Osteoblast (primary cell): ENCODE measurements at regions not wholly inside any gene's neighbourhood (a gene's known extent, or its start where the extent isn't known, plus 50 kb on each side); places are given as distances from the start of the nearest gene placed in this dataset.

Experiments used
- DNase-seq: peaks from one replicate; pipeline ENCODE4 v3.0.0; 2011; ENCODE audit warnings: low spot score, mixed read lengths; ENCODE audit not compliant: insufficient read length; ENCODE audit errors: missing footprints
- H2AFZ ChIP-seq: 2 replicates; pipeline ENCODE4 v1.6.0; 2011; ENCODE audit warnings: mild to moderate bottlenecking, low read length
- H3K27ac ChIP-seq: 2 replicates; pipeline ENCODE4 v1.5.1; 2011; ENCODE audit warnings: mild to moderate bottlenecking, low read depth, low read length, moderate library complexity
- H3K27me3 ChIP-seq: 2 replicates; pipeline ENCODE4 v1.6.0; 2012; ENCODE audit warnings: mild to moderate bottlenecking, control low read depth, inconsistent platforms, low read length, moderate library complexity; ENCODE audit not compliant: insufficient read depth
- H3K36me3 ChIP-seq: 2 replicates; pipeline ENCODE4 v1.5.1; 2011; ENCODE audit warnings: mild to moderate bottlenecking, low read length, control low read depth, moderate library complexity; ENCODE audit not compliant: insufficient read depth
- H3K4me1 ChIP-seq: 2 replicates; pipeline ENCODE4 v1.5.1; 2011; ENCODE audit warnings: mild to moderate bottlenecking, low read length, control low read depth, moderate library complexity; ENCODE audit not compliant: insufficient read depth
- H3K4me2 ChIP-seq: 2 replicates; pipeline ENCODE4 v1.6.0; 2011; ENCODE audit warnings: mild to moderate bottlenecking, low read length; ENCODE audit not compliant: insufficient read depth
- H3K4me3 ChIP-seq: fragments of 200-600 bp; sonication (generic); 3 replicates; pipeline ENCODE4 v1.5.1; 2012; ENCODE audit warnings: mild to moderate bottlenecking, low read length, inconsistent platforms; ENCODE audit not compliant: insufficient read depth
- H3K79me2 ChIP-seq: 2 replicates; pipeline ENCODE4 v1.6.0; 2012; ENCODE audit warnings: mild to moderate bottlenecking, low read length, control low read depth, inconsistent platforms; ENCODE audit not compliant: insufficient read depth
- H3K9me3 ChIP-seq: 2 replicates; pipeline ENCODE4 v1.5.1; 2011; ENCODE audit warnings: low read depth, low read length, control low read depth
- H4K20me1 ChIP-seq: 2 replicates; pipeline ENCODE4 v1.6.0; 2012; ENCODE audit warnings: mild to moderate bottlenecking, low read length, control low read depth; ENCODE audit not compliant: insufficient read depth
- TF ChIP-seq, protein P1 (sequence below): IDR thresholded peaks from 2 replicates; pipeline ENCODE4 v1.5.1; 2011; ENCODE audit warnings: mild to moderate bottlenecking, low read depth, low read length, moderate library complexity; ENCODE audit errors: extremely low read depth

DNA sequence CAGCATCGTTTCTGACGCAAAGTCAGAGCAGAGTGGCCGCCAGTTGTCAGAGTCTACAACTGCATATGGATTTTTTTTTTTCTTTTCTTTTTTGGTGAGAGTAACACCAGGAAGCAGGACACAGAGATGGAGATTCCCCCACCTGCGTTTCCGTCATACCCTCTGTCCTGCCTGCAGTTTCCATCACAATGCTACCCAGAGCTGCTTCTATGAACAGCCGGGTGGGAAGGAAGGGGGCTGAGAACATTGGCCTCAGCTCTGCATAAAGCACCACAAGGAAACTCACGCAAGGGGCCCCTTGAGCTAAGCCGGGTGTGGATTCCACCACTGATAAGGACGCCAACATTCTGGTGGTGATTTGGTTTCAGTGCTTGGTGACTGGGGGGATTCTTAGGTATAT is 183.5 kb upstream of the AFDN start:
- no peaks in the 10 kb centered on the region for H3K27me3 ChIP-seq
- no peaks in the 10 kb centered on the region for H3K4me1 ChIP-seq
- H3K9me3 ChIP-seq = no peaks in the 10 kb centered on the region
- no peaks in the 10 kb centered on the region for H4K20me1 ChIP-seq
- DNase-seq = no peak
- no peaks in the 10 kb centered on the region for H3K36me3 ChIP-seq
- no peak overlapping the region for H3K27ac ChIP-seq
- H3K4me3 ChIP-seq = no peak overlapping the region
- H3K4me2 ChIP-seq = no peak overlapping the region
- H3K79me2 ChIP-seq = no peaks in the 10 kb centered on the region
- TF ChIP-seq, protein P1, sequence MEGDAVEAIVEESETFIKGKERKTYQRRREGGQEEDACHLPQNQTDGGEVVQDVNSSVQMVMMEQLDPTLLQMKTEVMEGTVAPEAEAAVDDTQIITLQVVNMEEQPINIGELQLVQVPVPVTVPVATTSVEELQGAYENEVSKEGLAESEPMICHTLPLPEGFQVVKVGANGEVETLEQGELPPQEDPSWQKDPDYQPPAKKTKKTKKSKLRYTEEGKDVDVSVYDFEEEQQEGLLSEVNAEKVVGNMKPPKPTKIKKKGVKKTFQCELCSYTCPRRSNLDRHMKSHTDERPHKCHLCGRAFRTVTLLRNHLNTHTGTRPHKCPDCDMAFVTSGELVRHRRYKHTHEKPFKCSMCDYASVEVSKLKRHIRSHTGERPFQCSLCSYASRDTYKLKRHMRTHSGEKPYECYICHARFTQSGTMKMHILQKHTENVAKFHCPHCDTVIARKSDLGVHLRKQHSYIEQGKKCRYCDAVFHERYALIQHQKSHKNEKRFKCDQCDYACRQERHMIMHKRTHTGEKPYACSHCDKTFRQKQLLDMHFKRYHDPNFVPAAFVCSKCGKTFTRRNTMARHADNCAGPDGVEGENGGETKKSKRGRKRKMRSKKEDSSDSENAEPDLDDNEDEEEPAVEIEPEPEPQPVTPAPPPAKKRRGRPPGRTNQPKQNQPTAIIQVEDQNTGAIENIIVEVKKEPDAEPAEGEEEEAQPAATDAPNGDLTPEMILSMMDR = no peak
- no peak overlapping the region for H2AFZ ChIP-seq

DNA sequence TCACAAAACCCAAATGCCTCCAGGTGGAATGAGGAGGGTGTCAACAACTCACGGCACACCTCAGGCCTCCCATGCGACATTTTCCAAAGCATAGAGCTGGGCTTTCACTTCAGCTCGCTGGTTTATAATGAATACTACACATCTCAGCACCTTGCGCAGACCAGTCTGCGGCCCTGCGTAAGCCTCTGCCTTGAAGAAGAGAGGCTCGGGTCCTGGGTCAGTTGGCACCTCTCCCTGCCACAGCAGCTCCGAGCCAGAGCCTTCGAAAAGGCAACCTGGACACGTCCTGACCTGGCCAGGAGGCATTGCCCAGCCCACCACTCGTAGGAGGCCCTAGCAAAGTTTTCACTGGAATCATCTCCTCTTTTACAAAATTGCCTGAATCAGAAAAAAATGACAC is 183.0 kb upstream of the AFDN start:
- no peak for DNase-seq
- Histone ChIP-seq H3K4me3 (no peak overlapping the region), H3K27ac (no peak overlapping the region), H3K36me3 (no peaks in the 10 kb centered on the region), H4K20me1 (no peaks in the 10 kb centered on the region), H3K27me3 (no peaks in the 10 kb centered on the region), H3K4me1 (no peaks in the 10 kb centered on the region), H3K9me3 (no peaks in the 10 kb centered on the region), H3K79me2 (no peaks in the 10 kb centered on the region), H3K4me2 (no peak overlapping the region), H2AFZ (no peak overlapping the region)
- TF ChIP-seq, protein P1 = no peak

DNA sequence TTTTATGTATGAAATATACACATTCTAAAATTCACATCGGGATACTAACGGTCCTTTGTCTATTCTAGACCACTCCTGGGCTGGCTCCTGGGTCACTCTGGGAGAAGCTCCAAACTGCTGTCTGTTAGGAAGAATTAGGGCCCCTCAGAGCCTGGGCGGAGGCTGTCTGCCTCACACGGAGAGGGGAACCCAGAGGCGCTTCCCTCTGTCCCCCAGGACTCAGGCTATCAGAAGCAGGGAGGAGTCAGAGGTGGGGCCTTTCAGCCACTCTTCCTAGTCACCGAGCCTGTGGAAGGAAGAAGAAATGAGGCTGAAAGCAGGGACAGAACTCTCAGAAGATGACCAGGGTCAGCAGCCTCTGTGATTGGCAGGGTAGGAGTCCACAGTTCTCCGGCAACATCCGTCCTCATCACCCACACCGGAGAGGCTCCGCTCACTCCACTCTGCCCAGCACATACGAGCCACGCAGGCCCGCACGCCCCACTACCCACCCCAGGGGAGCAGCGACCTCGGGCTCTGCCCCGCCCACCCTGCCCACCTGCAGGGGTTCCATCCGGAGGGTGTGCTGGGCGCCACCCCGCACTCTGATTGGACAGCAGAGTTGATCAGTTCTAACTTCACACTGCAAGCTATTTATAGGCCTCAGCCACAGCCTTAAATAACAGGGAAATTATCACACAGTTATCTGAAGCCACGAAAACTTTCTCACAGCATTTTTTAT is 182.1 kb upstream of the AFDN start:
- no peaks in the 10 kb centered on the region for H3K4me1 ChIP-seq
- H3K4me2 ChIP-seq = no peak overlapping the region
- H3K9me3 ChIP-seq = no peaks in the 10 kb centered on the region
- no peak for DNase-seq
- no peak overlapping the region for H3K4me3 ChIP-seq
- no peaks in the 10 kb centered on the region for H3K79me2 ChIP-seq
- H4K20me1 ChIP-seq = no peaks in the 10 kb centered on the region
- H3K36me3 ChIP-seq = no peaks in the 10 kb centered on the region
- no peaks in the 10 kb centered on the region for H3K27me3 ChIP-seq
- H2AFZ ChIP-seq = no peak overlapping the region
- TF ChIP-seq, protein P1 = no peak
- no peak overlapping the region for H3K27ac ChIP-seq

DNA sequence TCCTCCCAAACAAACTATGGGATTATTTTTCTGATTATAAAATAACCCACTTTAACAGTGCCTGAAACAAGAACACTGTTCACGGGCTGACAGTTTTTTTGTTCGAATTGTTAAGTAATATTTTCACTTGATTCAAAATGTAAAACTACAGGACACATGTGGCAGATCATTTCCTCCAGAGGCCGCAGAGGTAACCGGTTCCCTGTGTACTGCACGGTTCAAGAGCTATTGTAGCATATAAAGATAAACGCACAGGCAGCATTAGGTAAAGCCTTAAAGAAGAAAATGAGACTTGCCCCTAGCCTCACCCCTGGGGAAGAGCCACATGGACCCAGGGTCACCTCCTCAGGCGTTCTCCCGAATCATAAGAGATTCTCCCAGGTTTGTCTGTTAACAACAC is 181.3 kb upstream of the AFDN start:
- H3K4me1 ChIP-seq = no peaks in the 10 kb centered on the region
- DNase-seq = no peak
- H3K4me3 ChIP-seq = no peak overlapping the region
- TF ChIP-seq, protein P1 = no peak
- no peak overlapping the region for H2AFZ ChIP-seq
- no peaks in the 10 kb centered on the region for H3K9me3 ChIP-seq
- no peaks in the 10 kb centered on the region for H3K79me2 ChIP-seq
- H3K4me2 ChIP-seq = no peak overlapping the region
- H4K20me1 ChIP-seq = no peaks in the 10 kb centered on the region
- H3K27me3 ChIP-seq = no peaks in the 10 kb centered on the region
- no peaks in the 10 kb centered on the region for H3K36me3 ChIP-seq
- no peak overlapping the region for H3K27ac ChIP-seq
